ENCODE measurements at regions not wholly inside any gene's neighbourhood (a gene's known extent, or its start where the extent isn't known, plus 50 kb on each side); places are given as distances from the start of the nearest gene placed in this dataset.

GRCh38 chr4:138692411-138692810 is 323.2 kb upstream of the NOCT start:
- no peak for DNase-seq (ENCODE audit: low read depth)

- no peak for DNase-seq (ENCODE audit: low read depth)
Measured at GRCh38 chr4:138689593-138689992, 326.0 kb upstream of the NOCT start.

GRCh38 chr4:138689187-138689586 is 326.4 kb upstream of the NOCT start:
- no peak for DNase-seq (ENCODE audit: low read depth)

GRCh38 chr4:138688408-138689085 is 327.0 kb upstream of the NOCT start:
- DNase-seq (ENCODE audit: low read depth) = no peak

GRCh38 chr4:138686106-138686835 is 329.3 kb upstream of the NOCT start:
- DNase-seq (ENCODE audit: low read depth) = no peak

GRCh38 chr4:138685316-138685715 is 330.3 kb upstream of the NOCT start:
- no peak for DNase-seq (ENCODE audit: low read depth)

GRCh38 chr4:138680989-138681604 is 334.5 kb upstream of the NOCT start:
- DNase-seq (ENCODE audit: low read depth) = peak; percentile 60

- no peak for DNase-seq (ENCODE audit: low read depth)
Measured at GRCh38 chr4:138680256-138680655, 335.3 kb upstream of the NOCT start.

GRCh38 chr4:138678985-138679746 is 336.4 kb upstream of the NOCT start:
- no peak for DNase-seq (ENCODE audit: low read depth)

- peak; percentile 45 for DNase-seq (ENCODE audit: low read depth)
Measured at GRCh38 chr4:138677748-138678147, 337.8 kb upstream of the NOCT start.

GRCh38 chr4:138677212-138677611 is 338.4 kb upstream of the NOCT start:
- peak; percentile 88 for DNase-seq (ENCODE audit: low read depth)

- DNase-seq (ENCODE audit: low read depth) = no peak
Measured at GRCh38 chr4:138675685-138676084, 339.9 kb upstream of the NOCT start.

- DNase-seq (ENCODE audit: low read depth) = no peak
Measured at GRCh38 chr4:138674209-138674608, 341.4 kb upstream of the NOCT start.

- DNase-seq (ENCODE audit: low read depth) = peak; percentile 84
Measured at GRCh38 chr4:138673053-138673452, 342.5 kb upstream of the NOCT start.

GRCh38 chr4:138672393-138672976 is 343.1 kb upstream of the NOCT start:
- DNase-seq (ENCODE audit: low read depth) = no peak

- no peak for DNase-seq (ENCODE audit: low read depth)
Measured at GRCh38 chr4:138671606-138672084, 343.9 kb upstream of the NOCT start.

- peak; percentile 35 for DNase-seq (ENCODE audit: low read depth)
Measured at GRCh38 chr4:138671106-138671505, 344.5 kb upstream of the NOCT start.

- DNase-seq (ENCODE audit: low read depth) = no peak
Measured at GRCh38 chr4:138670681-138671080, 344.9 kb upstream of the NOCT start.

- peak; percentile 85 for DNase-seq (ENCODE audit: low read depth)
Measured at GRCh38 chr4:138669479-138670315, 345.9 kb upstream of the NOCT start.

GRCh38 chr4:138668309-138668708 is 347.3 kb upstream of the NOCT start:
- no peak for DNase-seq (ENCODE audit: low read depth)

GRCh38 chr4:138666366-138666765 is 349.2 kb upstream of the NOCT start:
- no peak for DNase-seq (ENCODE audit: low read depth)

Measured in renal cortical epithelial cell (primary cell).